Hematopoietic multipotent progenitor cell (in vitro differentiated cells): ENCODE measurements at regions not wholly inside any gene's neighbourhood (a gene's known extent, or its start where the extent isn't known, plus 50 kb on each side); places are given as distances from the start of the nearest gene placed in this dataset.
"Not testable (repeated sequence)": the region's sequence is repeated elsewhere in the genome, so short reads cannot be mapped to it uniquely, and the experiment has no call there.

Source experiments
- DNase-seq, 3 donors: peaks; one replicate each; pipeline ENCODE4 v3.0.0-alpha.2; 2011 to 2015; ENCODE audit warnings: low read depth in 2 of 3, low spot score in 2 of 3

DNA sequence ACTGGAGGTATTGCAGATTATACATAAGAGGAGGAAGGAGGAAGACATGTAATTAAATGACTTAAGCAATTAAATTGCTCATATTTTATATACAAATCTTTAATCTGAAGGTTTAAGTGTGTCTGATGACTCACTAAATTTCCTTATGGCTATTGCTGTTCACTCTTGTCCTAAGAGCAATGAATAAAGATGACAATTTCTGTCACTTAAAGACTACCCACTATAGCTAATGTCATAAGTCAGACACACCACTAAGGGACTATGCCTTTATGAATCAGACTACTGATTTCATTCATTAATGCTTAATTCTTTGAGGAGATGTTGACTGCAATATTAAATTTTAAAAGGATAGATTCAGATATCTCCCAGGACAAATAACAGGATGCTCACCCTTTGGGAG, 1514.7 kb downstream of the PCDH18 start:
- no peak for DNase-seq

DNA sequence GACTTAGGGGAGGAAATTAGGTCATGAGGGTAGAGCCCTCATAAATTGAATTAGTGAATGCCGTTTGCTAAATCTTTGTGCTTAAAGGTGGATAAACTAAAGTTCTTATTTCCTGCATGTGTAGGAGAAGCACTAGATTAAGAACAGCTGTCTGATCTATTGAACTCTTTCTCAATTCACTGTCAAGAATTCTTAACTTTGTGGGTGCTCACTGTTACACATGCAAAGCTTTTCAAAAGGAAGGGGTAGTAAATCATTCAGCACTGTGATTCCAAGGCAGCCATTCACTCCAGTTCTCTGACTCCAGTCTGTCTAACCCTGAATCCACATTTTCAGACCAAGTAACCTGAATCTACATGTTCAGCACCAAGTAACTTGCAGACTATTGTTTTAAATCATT, 1520.1 kb downstream of the PCDH18 start:
- DNase-seq = no peak

DNA sequence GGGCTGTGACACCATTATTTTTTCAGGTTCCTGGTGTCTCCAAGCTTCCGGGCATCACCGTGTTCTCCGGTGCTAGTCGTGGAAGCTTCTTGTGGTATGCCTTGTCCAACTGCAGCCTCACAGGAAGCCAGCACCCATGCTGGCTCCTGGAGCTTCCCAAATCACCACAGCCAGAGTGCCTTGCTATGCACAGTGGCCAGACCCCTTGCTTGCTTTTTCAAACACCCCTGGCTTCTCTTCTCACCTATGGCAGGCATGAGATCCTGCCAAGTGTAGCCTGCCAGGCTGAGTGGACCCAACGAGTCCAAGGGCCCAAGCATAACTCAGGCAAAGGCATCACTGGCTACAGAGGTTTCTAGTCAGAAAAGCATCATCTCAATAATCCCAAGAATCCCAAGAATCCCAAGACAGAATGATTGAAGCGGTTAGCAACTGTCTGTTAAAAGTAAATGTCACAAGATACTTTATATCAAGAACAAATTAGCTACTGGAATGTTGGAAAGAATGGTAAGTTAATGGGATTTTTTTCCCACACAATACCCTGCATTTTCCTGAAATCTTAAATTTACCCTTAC, 1522.9 kb downstream of the PCDH18 start:
- no peak for DNase-seq

DNA sequence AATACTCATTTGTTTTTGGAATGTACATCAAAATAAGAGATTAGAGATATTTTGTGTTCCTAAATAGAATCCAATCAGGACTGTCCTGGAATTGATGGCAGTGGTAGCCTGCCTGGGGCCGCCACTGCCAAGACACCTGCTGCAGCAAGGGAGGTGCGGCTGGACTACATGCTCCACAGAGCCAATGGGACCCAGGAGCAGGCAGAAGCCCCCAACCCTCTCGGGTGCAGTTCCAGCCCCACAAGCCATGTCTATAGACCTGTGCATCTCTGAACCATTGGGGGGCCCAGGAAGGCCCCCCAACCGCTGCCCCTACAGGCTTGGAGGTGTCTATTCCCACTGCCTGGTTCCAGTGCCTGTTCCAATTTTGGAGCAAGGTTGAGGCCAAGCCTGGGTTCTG, 1524.3 kb downstream of the PCDH18 start:
- DNase-seq = no peak

DNA sequence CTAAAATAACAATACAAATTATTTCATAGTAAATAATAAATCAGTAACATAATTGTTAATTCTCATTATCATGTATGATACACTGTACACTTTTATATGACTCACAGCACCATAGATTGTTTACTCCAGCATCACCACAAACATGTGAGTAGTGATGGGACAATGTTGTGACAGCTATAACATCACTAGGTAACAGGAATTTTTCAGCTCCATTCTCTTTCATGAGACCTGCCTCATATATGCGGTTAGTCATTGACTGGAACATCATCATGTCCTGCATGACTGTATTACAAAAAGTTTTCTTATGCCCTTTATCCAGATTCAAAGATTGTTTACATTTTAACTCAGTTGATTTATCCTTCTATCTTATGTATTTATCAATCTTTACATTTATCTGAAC, 1530.0 kb downstream of the PCDH18 start:
- DNase-seq = no peak

DNA sequence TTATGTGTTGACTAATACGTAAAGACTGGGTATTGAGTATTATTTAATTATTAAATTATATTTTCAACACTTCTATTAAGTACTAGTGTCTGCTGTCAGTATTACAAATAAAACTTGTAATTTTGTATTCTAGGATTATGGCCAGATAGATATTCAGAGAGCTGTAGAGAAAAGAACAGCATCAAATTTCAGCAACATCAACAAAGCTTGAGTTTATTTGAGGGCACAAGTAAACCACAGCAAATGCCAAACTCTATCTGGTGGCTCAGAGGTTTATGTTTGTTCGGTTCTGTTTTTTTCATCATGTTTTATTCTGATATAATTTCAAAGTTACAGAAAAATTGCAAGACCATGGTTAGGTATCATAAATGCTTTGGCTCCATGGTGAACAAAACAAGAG, 1530.5 kb downstream of the PCDH18 start:
- DNase-seq = no peak

DNA sequence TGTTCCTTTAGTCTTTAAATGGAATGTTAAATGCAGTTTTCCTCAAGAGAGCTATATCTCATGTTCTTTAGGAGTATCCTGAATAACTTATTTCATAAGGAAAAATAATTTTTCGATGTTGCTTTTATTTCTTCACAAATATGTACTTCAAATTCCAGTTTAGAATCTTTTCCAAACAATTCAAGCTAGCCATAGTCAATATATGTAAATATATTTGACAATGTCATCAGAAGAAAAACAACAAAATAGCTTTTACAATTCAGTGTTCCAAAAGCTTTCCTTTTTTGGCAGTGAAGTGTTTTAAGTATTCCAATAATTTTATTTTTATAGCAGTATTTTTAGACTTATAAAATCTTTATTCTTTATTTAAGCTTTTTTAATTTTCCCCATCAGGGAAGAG, 1532.0 kb downstream of the PCDH18 start:
- DNase-seq = no peak

DNA sequence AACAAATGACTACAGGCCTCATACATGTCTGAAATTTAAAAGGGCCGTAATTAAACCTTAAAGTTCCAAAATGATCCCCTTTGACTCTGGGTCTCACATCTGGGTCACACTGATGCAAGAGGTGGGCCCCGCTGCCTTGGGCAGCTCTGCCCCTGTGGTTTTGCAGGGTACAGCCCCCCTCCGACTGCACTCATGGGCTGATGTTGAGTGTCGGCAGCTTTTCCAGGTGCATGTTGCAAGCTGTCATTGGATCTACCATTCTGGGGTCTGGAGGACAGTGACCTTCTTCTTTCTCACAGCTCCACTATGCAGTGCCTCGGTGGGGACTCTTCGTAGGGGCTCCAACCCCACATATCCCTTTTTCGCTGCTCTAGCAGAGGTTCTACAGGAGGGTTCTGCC, 1537.9 kb downstream of the PCDH18 start:
- DNase-seq = no peak

DNA sequence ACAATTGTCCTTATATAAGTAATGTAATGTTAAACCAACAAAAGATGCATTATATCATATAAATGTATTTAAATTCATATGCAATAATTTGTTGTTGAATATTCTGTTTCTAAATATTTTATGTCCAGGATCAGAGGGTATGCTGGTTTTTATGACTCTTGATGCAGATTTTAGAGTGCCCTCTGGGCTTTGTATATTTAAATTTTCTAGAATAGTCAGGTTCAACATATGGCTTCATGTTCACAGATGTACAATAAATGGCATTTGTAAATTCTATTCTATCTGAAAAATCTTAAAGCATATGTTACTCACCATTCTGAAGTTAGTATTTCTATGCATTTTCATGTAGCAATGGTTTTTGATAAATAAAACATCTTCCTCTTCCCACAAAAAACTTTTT, 1555.4 kb downstream of the PCDH18 start:
- no peak for DNase-seq

DNA sequence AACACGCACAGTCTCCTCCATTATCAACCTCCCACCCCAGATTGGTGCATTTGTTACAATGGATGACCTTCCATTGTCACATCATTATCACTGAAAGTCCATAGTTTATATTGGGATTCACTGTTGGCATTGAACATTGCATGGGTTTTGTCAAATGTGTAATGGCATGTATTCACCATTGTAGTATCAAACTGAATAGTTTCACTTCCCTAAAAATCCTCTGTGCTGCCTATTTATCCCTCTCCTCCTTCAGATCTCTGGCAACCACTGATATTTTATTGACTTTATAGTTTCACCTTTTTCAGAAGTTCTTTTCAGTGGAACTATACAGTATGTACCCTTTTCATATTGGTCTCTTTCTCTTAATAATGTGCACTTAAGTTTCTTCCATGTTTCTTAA, 1565.4 kb downstream of the PCDH18 start:
- DNase-seq = no peak

DNA sequence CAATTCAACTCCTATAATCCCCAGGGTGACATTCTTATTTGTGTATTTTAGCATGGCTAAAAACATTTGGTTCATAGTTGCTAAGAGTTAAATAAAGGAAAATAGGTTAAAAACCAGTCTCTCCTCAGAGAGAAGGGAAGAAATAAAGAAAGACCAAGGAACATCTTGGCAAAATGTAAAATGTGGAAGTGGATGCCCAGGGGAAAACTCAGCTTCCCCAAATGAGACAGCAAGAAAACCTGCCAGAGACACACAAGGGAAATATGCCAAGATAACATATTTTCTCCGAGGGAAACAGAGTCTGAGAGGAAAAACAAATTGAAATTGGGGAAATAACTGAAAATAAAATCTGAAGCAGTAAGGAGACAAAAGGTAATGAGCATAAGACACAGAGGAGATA, 1569.3 kb downstream of the PCDH18 start:
- no peak for DNase-seq

DNA sequence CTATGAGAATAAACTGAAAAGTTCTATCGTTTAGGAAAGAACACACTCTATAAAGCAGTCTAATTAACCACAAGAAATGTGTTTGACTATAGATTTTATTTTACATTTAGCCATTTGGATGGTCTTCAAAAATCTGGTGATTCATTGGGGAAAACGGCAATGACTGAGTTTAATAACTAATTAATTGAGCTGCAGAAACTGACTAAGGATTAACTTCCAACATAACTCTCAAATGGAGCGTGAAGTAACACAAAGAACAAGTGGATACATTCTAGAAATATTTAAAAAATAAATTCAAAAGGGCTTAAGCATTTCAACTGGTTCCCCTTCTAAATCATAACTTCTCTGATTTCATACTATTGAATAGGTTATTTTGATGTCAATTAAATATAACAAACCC, 1582.4 kb downstream of the PCDH18 start:
- no peak for DNase-seq

DNA sequence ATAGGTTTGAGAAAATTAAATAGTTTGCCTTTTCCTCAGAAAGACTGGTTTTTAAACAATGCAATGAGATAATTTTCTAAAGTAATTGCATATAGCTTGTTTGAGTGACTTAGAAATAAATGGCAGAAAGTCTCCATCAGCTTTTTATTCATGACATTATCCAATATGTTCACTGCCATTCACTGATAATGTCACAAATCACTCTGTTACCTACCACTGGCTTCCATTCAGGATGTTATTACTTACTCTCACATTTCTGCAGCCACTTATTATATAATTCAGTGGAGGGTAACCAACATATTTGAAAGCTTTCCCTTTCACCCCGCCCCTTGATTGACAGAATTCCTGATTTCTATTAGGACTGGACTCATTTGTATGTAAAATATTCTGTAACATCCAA, 1583.5 kb downstream of the PCDH18 start:
- no peak for DNase-seq

DNA sequence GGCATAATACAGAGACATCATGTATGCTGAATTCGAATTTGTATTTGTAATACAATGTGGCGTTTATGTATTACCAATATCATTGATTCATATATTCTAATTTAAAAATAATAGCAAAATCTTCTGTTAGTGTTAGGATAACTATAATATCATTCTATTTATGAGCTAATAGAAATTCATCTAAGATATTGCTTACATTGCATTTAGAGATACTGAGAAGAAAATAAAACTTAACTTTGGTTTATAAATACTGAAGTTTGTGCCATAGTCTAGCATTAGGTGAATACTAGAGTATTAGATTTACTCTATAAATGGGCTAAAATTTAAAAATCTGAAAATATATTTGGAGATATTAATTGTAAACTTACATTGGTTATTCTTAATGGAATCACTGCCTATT, 1590.6 kb downstream of the PCDH18 start:
- no peak for DNase-seq

DNA sequence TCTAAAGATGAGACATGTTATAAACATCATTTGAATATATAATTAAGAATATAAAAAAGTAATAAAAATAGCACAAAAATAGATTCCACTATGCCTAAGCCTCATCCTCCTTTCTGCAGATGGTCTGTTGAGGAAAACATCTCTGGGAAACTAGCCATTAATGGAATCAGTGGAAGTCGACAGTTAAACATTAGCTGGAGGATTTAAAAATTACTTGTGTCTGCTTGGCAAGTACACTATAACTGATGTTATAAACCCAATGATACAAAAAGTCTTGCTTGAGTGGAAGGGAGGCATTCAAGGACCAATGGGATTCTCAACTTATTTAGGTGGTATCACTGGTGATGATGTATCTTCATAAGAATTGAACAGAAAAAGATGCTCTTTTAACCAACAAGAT, 1598.3 kb downstream of the PCDH18 start:
- DNase-seq = no peak

DNA sequence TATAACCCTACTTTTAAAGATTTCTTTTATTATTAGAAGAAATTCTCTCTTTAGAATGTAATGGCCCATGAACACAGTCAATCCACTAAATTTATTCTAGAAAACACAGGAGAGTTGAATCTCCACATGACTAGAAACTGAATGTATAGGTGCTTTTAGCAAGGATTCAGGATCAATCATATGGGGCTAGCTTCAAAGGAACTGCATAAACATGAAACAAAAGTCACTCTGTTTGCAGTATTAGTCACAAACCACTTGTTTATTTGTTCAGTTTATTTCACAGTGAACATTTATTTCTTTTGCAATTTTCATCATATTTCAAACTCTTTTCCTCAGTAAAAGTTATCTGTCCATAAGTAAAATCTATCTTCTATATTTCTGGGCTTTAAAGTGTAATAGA, 1604.6 kb downstream of the PCDH18 start:
- no peak for DNase-seq

DNA sequence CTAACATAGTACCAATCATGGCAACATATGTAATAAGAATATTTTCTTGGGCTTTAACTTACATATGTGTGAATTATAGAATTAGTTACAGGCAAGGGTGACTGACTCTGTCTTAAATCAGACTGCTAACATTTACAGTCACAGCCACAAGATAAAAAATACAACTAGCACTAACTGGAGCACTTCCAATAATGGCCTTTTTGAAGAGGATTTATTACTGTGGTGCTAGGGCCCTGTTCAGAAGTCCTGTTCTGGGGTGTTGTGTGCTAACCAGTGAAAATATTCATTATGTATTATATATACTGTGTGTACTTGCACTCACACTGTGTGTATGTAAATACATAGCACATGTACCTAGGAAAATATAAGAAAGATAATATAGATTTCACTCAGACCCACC, 1611.2 kb downstream of the PCDH18 start:
- DNase-seq = no peak

DNA sequence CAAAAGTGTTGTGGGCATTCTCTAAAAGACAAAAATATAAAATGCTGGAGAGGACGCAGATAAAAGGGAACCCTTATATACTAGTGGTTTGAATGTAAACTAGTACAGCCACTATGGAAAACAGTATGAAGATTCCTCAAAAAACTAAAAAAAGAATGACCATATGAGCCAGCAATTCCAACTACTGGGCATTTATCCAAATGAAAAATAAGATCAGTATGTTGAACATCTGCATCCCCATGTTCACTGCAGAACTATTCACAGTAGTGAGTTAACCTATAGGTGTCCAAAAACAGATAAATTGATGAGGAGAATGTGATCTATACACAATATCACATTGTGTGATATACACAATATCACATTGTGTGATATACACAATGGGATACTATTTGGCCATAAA, 1615.3 kb downstream of the PCDH18 start:
- DNase-seq = no peak

DNA sequence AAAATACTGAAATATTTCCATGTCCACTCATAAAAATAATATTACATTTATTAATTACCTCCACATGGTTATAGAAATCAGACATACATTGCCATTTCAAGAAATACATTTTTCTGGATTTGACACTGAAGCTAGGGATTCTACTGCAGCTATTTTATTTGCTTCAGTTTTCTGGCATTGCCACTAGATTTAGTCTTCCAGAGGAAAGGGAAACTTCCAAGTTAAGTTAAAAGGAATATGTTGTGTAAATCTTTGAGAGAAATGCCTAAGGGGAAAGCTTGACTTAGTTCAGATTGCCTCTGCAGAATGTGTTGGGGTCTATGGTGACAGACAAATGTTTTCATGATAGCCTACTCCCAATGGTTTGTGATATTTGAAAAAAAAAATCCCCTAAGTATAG, 1631.3 kb downstream of the PCDH18 start:
- no peak for DNase-seq

DNA sequence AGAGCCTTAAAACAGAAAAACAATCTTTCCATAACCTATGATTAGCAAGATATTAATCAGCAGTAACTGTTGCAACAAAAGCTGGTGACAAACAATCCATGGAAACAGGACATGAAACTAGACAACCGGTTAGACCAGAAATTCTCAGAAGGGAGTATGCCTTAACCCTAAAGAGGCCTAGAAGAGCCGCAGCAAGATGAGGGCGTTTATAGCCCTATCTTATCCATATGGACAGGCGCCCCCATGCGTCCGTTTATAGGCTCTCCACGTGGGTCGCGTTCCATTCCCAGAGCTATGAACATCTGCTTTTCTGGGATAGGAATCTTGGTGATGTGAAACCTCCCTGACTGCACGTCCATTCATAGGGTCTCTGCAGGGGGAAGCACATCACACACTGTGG, 1662.7 kb upstream of the PABPC4L start:
- DNase-seq = not testable (repeated sequence)

DNA sequence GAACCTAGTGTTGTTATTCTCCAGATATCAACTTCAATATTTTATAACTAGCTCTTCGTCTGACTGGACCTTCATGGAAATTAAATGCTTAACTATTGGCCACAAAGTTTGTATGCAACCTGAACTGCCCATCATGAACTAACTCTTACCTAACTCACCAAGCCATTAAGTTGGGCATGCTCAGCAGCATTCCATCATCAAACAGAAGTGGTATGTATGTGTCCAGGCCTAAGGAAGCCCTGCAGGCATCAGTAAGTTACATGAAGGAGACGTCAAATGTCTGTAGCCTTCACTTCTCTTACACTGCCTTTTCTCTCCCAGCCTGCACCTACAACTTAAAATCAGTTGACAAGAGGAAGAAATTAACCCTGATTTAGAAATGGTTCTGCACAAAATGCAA, 1639.2 kb upstream of the PABPC4L start:
- DNase-seq = no peak

DNA sequence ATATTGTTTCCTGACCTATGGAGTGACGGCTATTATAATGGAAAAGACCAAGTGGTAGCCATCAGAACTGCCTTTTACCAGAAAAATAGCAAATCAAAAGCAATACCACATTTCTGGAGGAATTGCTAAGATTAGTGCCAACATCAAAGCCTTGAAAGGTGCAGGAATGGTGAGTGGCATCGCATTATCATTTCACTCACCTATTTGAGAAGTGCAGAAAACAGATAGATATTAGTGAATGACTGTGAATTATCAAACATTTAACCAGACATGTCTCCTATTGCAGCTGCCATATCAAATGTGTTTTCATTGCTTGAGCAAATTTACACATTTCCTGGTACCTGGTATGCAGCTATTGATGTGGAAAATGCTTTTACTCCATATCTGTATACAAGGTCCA, 1638.1 kb upstream of the PABPC4L start:
- DNase-seq = no peak

DNA sequence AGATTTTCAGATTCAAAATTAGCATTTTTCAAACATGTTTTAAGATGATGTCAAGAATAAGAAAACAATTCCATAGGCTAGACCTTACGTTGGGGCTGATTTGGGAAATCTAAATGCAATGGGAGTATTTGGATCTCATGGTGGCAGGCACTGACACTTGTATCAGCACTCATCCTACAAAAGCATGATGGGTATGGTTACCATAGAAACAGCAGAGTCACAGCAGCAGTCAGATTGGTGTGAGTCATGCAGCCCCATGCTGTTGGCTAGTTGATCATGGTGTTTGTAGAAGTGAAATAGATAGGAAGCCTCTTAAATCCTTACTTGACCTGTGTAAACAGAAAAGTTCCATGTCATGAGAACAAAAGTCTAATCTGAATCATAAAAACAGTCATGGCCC, 1637.3 kb upstream of the PABPC4L start:
- no peak for DNase-seq

DNA sequence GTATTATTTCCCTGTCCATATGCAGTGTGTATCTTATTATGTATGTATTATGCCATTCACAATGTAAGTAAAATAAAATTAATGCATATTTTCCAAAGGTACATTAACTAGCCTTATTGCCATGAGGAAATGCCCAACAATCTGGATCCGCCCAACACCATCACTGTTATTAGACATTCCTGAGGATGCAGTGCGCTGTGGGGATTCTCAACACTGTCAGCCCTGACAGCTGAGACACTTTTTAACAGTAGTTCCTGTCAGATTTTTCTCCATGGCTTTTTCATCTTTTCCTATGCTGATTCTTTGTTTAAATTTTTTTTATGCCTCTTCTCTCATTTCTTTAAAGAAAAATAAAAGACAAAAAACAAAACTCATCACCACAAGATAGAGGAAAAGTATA, 1632.9 kb upstream of the PABPC4L start:
- no peak for DNase-seq
